Mammary epithelial cell (primary cell): ENCODE measurements at regions not wholly inside any gene's neighbourhood (a gene's known extent, or its start where the extent isn't known, plus 50 kb on each side); places are given as distances from the start of the nearest gene placed in this dataset.

Experiments used
- CTCF ChIP-seq, 2 donors: IDR thresholded peaks in 1 of 2; conservative IDR thresholded peaks in 1 of 2; 2 replicates each; pipeline ENCODE4 v1.5.1; 2011 to 2012; ENCODE audit warnings: inconsistent platforms in 2 of 2, low read length in 2 of 2, mild to moderate bottlenecking in 2 of 2, control low read depth in 1 of 2, low read depth in 1 of 2; ENCODE audit not compliant: insufficient read depth in 1 of 2; ENCODE audit errors: extremely low read depth in 1 of 2
- EZH2 ChIP-seq: IDR thresholded peaks from 2 replicates; pipeline ENCODE4 v1.6.1; 2012; ENCODE audit warnings: low read length, inconsistent platforms, borderline replicate concordance

DNA sequence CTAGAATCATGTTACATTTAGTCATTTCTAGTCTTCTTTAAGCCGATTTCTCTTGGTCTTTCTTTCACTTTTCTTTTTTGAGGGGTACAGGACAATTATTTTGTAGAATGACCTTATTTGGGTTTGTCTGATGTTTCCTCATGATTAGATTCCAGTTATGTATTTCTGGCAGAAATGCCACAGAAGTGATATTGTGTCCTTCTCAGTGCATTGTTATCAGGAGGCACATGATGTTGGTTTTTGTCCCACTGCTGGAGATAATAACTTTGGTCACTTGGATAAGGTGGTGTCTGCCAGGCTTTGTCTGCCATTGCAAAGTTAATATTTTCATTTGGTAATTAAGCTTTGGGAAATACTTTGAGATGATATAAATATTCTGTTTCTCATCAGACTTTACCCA lies 100.3 kb downstream of the RRM1 start:
- TF ChIP-seq CTCF (conservative IDR thresholded peaks at IDR 0.05 in 1 of 2, IDR thresholded peaks at IDR 0.05 in 1 of 2; ENCODE audit: extremely low read depth in 1 of 2, insufficient read depth in 1 of 2, low read depth in 1 of 2, low read length in 2 of 2) (no peak), EZH2 (no peak)
